Activated CD4-positive, alpha-beta T cell treated with anti-CD3 and anti-CD28 coated beads, Interleukin-2, amount 50 U/mL, for 16 hours (primary cell): ENCODE measurements at regions not wholly inside any gene's neighbourhood (a gene's known extent, or its start where the extent isn't known, plus 50 kb on each side); places are given as distances from the start of the nearest gene placed in this dataset.

Experiments
- DNase-seq: peaks from one replicate; pipeline ENCODE4 v3.0.0-alpha.2; 2020

DNA sequence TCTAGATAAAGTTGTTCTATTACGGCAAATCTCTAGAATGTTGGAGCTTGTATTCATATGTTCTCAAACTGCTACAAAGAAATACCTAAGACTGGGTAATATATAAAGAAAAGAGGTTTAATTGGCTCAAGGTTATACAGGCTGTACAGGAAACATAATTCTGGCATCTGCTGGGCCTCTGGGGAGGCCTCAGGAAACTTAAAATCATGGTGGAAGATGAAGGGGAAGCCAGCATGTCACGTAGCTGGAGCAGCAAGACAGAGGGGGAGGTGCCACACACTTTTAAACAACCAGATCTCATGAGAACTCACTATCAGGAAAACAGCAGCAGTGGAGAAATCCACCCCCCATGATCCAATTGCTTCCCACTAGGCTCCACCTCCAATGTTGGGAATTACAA lies 390.4 kb upstream of the ADGRL4 start:
- no peak for DNase-seq

DNA sequence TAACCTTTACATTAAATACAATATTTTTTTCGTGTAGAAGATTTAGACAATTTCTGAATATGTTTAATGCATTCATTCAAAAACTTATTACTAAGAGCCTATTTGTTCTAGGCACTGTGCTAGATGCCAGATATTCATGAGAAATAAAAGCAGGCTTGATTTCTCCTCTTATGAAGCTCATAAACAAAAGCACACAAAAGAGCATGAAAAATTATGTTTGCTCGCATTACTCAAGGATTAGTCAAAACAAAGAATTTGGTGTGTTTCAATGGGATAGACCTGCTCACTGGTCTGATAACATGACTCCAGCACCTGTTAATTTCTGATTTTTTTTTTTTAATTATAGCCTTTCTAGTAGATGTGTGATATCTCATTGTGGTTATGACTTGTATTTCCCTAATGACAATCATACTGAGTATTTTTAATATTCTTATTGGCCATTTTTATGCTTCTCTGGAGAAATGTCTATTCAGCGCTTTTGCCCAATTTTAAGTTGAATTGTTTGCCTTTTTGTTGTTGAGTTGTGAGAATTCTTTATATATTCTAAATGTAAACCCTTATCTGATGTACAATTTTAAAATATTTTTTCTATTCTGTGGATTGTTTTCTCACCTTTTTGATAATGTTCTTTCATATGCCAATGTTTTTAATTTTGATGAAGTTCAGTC lies 382.3 kb upstream of the ADGRL4 start:
- no peak for DNase-seq

DNA sequence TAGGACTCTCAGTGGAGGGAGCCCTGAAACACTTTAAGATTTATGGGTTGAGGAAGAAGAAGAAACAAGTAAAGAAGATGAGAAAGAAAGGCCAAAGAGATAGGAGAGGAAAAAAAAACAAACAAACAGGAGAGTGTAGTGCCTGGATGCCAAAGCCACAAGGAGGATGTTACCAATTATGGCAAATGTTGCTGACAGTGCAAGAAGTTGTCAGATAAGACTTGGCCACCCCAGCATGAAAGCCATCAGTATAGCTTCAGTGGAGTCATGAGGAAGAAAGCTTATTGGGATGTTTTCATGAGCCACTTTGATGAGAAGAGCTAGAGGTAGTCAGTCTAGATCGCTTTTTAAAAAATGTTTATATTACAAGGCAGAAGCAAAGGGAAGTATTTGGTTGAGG lies 380.2 kb upstream of the ADGRL4 start:
- DNase-seq: no peak

DNA sequence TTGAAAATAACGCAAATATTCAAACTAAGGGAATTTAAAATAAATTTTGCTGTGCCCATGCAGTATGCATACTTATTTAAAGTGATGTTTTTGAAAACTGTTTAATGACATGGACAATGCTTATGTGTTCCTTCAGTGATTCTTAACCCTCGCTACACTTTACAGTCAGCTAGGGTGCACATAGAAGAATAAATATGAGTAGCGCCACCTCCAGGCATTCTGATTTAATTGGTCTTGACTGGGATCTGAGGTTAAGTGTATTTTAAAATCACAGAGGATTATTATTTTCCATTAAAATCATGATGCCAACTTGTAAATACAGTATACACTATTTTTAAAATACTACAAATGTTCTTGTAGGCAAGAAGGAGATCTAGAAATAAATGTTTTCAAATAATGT lies 373.5 kb upstream of the ADGRL4 start:
- no peak for DNase-seq

DNA sequence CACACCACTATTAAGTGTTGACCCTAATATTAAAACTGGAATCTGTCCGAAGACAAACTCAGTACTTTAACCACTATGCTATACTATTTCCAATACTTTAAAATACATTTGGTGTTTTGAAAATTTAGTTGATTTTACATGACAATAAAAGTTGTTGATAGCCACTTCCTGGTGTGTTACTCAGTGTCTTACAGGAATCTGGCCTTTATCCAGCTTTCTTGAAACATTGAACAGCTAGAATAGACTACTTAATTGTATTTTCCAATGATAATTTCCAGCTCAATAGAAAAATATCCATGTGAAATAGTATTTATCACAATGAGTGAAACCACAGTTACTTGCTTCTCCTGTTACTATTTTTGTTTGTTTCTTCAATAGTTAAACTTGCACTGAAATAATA lies 369.6 kb upstream of the ADGRL4 start:
- no peak for DNase-seq

DNA sequence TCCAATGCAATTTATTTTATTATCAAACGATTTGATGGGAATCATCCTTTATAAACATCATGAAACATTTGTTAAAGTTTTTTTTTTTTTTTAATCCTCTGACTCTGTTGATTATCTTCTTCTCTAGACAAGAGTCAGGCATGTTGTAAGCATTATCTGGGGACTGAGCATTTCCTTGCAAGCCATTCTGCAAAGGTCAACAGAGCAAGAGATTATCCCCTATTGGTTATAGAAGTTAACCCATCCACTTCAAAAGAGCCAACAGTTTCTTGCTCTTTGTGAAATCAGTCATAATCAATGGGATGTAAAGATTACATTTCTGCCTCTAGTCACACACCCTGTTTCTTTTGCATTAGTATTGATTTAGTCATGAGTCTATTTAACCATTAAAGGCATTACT lies 368.8 kb upstream of the ADGRL4 start:
- no peak for DNase-seq

DNA sequence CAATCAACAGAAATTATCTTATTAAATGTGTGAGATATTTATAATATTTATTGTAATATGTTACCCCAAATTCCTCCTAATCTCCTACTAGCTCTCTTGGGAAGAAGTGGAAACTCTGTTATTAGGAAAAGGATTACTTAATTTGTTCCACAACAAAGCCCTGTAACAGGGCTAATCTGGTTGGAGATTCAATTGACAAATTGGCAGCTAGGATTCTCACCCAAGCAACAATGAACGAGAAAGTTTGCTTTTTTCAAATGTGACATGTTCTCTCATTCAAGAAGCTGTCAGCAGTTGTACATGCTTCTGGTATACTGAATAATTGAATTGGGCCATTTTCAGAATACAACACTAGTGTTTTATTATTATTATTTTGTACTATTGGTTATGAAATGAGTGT lies 367.9 kb upstream of the ADGRL4 start:
- no peak for DNase-seq

DNA sequence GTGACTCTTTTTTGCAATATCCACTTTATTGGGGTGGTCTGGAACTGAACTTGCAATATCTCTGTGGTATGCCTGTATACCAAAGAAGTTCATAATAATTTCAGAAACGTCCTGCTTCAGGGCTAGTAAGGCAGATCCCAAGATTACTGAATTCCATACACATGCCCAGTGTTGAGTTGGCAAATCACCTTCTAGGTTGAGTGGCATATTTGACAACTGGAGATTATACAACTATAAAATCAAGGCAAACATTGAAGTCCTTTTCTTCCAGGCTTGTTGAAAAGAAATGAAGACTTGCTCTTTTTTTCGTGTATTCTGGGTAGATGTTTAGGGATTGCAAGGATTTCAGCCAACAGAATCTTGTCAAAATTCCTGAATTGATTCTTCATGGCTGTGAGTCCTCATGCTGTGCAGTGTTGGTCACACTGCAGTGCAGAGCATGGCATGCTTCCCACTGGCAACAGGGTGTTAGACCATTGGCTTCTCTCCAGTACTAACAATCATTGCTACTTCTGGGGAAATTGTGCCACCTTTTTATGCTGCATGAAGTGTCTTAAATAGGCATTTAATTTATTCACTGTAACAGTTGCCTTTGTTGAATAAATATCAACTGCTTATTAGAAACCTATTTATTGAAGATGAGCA lies 367.1 kb upstream of the ADGRL4 start:
- DNase-seq: no peak

DNA sequence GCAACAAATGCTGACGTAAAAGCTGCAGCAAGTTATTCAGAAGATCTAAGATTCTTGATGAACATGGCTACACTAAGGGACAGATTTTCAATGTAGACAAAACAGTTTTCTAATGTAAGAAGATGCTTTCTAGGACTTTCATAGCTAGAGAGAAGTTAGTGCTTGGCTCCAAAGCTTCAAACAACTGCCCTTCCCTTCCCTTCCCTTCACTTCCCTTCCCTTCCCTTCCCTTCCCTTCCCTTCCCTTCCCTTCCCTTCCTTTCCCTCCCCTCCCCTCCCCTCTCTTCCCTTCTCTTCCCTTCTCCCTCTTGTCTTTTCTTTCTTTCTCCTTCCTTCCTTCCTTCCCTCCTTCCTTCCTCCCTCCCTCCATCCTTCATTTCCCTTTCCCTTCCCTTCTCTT lies 365.3 kb upstream of the ADGRL4 start:
- DNase-seq: no peak

DNA sequence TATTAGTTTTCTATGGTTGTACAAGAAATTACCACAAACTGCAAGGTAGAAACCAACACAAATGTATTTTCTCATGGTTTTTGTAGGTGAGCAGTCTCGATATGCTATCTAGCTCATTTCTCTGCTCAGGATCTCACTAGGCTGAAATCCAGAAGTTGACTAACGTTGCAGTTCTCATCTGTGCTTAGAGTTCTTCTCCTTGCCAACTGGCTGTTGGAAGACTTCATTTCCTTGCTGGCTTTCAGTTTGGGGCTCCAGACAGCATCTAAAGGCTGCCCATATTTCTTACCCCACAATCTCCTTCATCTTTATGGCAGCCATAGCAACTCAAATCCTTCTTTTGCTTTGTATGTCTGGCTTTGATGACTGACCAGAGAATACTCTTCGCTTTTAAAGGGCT lies 362.6 kb upstream of the ADGRL4 start:
- DNase-seq: no peak

DNA sequence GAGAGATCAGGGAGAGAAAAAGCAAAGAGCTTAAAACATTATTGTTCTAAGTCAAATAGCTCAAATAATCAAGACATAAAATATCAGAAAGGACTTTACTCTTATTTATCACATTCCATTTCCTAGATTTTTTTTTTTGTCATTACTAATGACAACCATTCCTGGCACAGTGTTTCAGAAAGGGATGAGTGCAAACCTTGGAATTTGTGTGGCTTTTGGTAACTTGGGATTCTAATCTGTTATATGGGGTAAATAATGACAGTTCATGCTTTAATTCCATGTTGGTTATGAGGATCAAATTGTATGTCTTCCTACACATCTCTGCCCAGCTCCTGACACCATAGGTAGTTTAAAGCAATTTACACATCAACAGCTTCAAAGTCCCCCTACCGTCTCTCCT lies 358.4 kb upstream of the ADGRL4 start:
- DNase-seq: no peak

DNA sequence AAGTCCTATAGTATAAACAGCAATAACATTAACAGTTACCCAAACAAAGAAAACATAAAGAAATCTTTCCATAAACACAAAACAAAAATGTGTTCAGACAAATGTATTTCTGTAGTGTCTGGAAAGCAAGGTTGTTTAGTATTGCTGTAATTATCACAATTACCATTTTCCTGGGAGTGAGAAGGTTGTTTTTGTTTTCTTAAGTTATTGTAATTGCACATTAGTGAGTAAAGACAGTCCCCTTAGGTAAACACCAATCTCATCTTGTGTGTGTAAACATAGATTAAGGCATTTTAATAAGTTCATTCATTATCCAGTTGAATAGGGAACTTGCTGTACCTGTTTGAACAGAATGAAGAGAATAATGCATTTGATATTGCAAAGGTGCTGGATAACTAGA lies 356.9 kb upstream of the ADGRL4 start:
- DNase-seq: no peak

DNA sequence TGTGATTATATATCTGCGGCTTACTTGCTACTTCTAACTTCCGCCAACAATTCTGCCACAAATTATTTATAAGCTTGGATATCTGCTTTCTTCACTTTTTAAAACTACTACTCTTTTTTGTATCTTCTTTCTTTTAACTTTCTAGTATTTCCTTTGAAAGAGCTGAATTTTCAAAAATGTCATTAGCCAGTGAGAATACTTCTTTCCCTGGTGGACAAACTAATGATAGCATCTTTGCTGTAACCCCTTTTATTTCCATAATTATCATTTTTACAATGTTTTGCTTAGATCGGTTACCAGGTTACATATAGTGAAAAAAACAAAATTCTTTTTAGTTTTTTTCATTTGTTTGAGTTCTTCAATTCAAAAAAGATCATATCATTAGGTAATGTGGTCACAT lies 355.9 kb upstream of the ADGRL4 start:
- no peak for DNase-seq

DNA sequence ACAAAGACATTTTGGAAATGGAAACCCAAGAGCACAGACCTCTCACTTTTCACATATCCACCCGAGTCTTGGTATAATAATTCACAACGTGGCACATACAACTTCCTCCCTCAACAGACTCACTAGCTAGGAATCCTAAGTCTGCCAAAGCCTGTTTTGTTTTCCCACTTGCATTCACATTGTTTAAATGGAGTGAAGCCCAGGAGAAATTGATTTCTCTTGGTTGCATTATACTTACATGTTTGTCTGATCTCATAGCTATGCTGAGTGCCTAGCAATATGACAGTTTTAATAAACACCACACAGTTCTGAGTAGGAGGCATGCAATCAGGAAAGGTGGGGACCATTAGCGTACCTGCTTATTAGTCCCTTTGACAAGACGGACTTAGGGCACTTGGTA lies 348.6 kb upstream of the ADGRL4 start:
- no peak for DNase-seq

DNA sequence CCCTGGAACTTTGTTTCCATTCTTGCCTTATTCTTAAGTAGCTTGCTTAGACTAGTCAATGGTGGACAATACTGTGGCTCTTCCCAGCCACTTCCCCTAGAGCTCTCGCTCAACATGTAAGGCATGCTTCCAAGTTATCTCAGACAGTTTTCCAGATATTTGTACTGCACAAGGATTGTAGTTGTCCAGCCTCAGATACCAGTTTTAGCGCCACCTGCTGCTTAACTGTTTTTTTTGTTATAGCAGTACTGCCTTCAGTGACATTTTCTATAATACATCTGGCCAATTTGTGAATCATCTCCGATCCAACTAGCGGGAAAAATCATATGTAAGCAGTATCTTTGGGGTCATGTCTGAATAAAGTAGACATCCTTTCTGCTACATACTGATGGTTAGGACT lies 346.7 kb upstream of the ADGRL4 start:
- peak; percentile 14 for DNase-seq

DNA sequence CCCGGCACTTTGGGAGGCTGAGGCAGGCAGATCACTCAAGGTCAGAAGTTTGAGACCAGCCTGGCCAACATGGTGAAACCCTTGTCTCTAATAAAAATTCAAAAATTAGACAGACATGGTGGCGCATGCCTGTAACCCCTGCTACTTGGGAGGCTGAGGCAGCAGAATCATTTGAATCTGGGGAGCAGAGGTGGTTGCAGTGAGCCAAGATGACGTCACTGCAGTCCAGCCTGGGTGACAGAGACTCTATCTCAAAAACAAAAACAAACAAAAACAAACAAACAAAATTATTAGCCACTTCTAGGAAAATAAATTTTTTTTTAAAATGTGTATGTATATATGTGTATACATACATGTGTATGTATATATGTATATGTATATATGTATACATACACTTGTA lies 320.3 kb upstream of the ADGRL4 start:
- DNase-seq: no peak

DNA sequence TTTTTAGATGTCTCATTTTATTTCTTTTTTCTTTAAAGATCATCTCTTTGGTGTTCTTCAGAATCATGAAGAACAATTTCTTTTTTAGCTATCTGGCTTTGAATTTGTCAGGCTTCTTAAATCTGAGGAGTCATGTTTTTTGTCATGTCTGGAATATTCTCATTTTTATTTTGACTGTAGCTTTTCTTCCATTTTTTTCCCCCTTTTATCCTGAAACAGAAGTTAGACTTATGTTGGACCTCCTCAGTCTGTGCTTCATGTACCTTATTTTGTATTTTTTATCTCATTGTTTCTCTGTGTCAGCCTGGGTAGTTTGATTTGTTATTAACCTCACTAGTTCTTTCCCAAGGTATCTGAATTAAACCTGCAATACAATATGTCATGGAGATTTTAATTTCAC lies 319.2 kb upstream of the ADGRL4 start:
- no peak for DNase-seq

DNA sequence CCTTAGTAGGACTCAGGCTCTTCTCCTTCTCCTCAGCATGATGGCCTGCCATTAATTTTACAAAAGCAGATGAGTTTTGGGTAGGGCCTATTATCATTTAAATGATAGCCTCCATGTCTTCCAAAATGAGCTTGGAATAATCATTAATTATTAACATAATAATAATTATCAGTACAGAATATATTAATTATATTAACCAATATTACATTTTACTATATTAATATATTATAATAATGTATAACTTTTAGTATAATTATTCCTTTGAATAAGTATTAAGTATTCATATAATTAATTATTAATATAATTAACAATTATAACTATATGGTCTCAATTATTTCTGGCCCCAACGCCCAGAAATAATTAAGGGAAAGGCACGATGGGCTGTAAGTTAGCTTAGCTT lies 318.6 kb upstream of the ADGRL4 start:
- DNase-seq: no peak

DNA sequence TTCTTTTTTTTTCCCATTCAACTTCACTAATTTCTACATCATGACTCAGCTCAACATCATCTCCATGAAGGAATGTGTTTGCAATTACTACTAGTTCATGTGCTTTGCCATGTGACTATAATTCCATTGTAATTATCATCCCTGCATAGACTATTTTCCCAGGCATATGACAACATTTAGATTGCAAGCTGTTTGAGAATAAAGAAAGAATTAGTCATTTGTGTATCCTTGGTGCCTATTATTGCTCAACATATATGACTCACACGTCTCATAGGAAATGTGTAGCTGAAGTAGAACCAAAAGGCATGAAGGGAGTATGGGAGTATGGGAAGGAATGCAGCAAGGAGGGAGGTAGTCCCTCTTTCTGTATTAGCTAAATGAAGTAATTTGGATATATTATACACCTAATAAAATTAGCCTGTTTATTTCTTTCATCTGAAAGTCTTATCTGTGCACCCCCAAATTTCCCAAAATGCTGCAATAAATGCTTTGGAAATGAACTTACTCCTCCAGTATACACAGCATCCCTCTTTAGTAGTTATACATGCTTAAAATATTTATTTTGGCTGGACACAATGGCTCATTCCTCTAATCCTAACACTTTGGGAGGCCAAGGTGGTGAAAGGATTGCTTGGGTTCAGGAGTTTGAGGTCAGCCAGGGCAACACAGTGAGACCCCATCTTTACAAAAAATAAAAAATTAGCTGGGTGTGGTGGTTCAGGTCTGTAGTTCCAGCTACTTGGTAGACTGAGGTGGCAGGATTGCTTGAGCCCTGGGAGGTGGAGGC lies 316.9 kb upstream of the ADGRL4 start:
- DNase-seq: no peak

DNA sequence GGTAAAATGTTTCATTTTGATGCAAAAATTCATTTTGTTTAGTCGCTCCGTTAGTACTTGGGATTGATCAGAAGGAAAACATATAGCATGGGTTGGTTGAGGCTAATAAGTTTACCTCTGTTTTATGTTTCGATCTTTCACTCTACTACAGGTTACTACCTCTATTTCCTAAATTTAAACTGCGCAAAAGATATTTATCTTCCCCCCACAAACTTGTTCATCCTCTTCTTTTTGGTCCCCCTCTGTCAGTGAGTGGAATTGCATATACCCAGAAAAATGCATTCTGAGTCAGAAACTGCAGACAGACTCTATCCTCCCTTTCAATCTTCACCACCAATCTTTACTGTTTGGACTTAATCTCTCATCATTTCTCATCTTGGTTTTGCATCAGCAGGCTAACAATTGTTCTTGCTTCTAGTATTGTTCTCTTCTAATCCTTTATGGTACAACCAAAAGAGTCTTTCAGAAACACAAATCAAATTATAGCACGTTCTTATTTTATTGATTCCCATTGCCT lies 316.0 kb upstream of the ADGRL4 start:
- DNase-seq: no peak

DNA sequence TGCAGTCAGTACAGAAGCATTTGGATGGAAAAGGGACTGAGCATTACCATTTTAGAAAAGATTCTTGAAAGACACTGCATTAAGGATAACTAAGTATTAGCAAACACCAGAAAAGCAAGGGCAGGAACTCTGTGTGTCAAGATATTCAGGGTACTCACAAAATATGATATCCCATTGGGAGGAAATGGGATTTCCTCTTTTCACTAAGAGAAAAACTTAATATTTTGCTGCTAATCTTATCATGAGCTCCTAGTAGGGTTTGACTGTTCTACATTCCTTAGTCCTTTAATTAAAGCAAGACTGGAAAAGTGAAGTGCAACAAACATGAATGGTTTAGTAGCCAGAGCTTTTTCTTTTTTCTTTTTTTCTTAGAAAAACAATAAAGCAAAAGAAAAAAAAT lies 305.9 kb upstream of the ADGRL4 start:
- DNase-seq: no peak

DNA sequence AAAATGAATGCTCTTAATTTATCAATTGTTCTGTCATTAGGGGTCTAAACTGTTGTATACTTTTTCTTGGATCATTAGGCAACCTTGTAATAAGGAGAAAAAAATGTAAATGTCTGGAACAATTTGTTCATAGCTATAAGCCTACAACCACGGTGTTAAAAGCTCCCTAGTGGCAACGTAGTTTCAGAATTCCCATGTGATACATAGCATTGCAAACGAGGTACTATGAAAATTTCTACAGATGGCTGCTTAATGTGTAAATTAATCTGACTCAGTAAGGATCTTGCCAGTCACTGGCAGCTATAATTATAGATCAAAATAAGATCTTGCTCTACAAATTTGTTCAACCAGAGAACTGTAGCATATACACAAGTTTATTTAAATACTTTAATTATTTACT lies 304.1 kb upstream of the ADGRL4 start:
- DNase-seq: no peak

DNA sequence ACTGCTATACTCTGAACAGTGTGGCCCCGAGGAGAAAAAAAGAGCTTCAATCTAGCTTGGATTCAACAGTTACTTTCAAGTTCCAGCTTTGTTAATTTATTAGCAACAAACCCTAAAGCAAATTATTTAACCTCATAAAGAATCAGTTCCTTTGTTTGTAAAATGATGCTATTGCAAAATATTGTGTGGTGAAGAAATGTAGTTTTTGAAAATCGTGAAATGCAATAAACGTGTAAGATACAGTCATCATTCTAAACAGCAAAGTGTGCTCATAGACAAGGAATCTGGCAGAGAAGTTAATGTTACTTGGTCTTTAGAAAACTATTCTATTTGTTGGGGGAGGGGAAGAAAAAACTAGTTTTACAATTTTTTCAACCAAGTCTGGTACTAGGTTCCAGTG lies 297.6 kb upstream of the ADGRL4 start:
- no peak for DNase-seq

DNA sequence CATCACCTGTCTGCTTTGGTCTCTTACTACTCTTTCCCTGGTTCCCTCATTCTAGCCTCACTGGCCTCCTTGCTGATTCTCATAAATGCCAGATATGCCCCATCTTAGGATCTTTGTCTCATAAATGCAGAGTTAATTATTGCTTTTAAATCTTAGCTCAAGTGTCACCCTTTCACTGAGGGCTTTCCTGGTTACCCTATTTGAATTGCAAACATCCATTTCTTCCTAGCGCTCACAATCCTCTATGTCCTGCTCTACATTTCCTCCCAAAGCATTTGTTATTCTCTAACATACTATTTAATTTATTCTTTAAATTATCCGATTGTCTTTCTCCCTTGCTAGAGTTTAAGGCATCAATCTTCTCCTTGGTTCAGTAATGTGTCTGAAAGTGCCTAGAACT lies 296.5 kb upstream of the ADGRL4 start:
- DNase-seq: no peak
